Adrenal gland (tissue), 9 donors: ENCODE measurements at regions not wholly inside any gene's neighbourhood (a gene's known extent, or its start where the extent isn't known, plus 50 kb on each side); places are given as distances from the start of the nearest gene placed in this dataset.

ENCODE experiments used
- DNase-seq, 7 donors: peaks; one replicate each; pipeline ENCODE4 v3.0.0-alpha.2; 2019 to 2020
- H3K27ac ChIP-seq, 5 donors: fragments of 200-600 bp; sonication (generic) in 4 of 5; 1 replicate in 3 of 5; 2 replicates in 2 of 5; pipeline versions ENCODE4 v1.5.1 to v1.8.0; 2016 to 2020; ENCODE audit warnings: mild to moderate bottlenecking in 1 of 5
- H3K27me3 ChIP-seq: fragments of 200-600 bp; 2 replicates; pipeline ENCODE4 v1.8.0; 2021
- H3K36me3 ChIP-seq, 2 donors: fragments of 200-600 bp; replicated peaks in 1 of 2; 1 replicate in 1 of 2; 2 replicates in 1 of 2; pipeline versions ENCODE4 v1.5.1 to v1.8.0; 2018 to 2022
- H3K4me1 ChIP-seq, 2 donors: fragments of 200-600 bp; replicated peaks in 1 of 2; 1 replicate in 1 of 2; 2 replicates in 1 of 2; pipeline versions ENCODE4 v1.5.1 to v1.8.0; 2018 to 2021
- H3K4me3 ChIP-seq, 4 donors: fragments of 200-600 bp; sonication (generic) in 3 of 4; one replicate each; pipeline ENCODE4 v1.5.1; 2016 to 2018
- H3K9me3 ChIP-seq, 3 donors: fragments of 200-600 bp; sonication (generic) in 1 of 3; replicated peaks in 1 of 3; 1 replicate in 2 of 3; 2 replicates in 1 of 3; pipeline versions ENCODE4 v1.5.1 to v1.8.0; 2016 to 2021
- CTCF ChIP-seq, 6 experiments: fragments of 450-650 bp in 4 of 6; fragments of 200-600 bp in 2 of 6; sonication (generic) in 1 of 6; IDR thresholded peaks; 1 replicate in 5 of 6; 2 replicates in 1 of 6; pipeline versions ENCODE4 v1.5.1 to v1.8.0; 2016 to 2021; ENCODE audit warnings: antibody characterized with exemption in 6 of 6, mild to moderate bottlenecking in 2 of 6, moderate library complexity in 1 of 6
- POLR2A ChIP-seq, 2 donors: fragments of 450-650 bp; IDR thresholded peaks; one replicate each; pipeline ENCODE4 v1.6.1; 2017; ENCODE audit warnings: antibody characterized with exemption in 2 of 2, mild to moderate bottlenecking in 2 of 2, moderate library complexity in 1 of 2
- WGBS, 4 donors: extraction: QIAGEN DNeasy Blood & Tissue Kit in 2 of 4; methylation state at CpG; one replicate each; pipeline versions ENCODE4 v1.1.5 to v1.1.7; 2013 to 2017; 5-methylcytosine and 5-hydroxymethylcytosine counted together
- intact Hi-C, 2 donors: fragments of 100-400 bp; cut with DNase I; formaldehyde crosslinking; loops; one replicate each; pipeline versions ENCODE4 v1.14.1 to v1.15.0; 2022 to 2023
- donor health status: healthy with polysubstance abuse.
- donor health status: Bipolar disorder and iron deficiency.
- donor health status: DM: yes; HTN: yes; CAD: no.
- donor health status: DM: no; HTN: no; CAD: no.
- donor health status: DM: no; HTN: no; CAD: no.

- Histone ChIP-seq H3K4me1 (no peaks in the 10 kb centered on the region), H3K36me3 (no peaks in the 10 kb centered on the region), H3K9me3 (no peaks in the 10 kb centered on the region), H3K27me3 (no peaks in the 10 kb centered on the region), H3K4me3 (no peak overlapping the region), H3K27ac (no peak overlapping the region)
- intact Hi-C loops: no loop called here
- 71 to 84% (median 79%) methylated on average over 3 of the region's 3 CpGs for WGBS, 4 donors
- DNase-seq: no peak
- TF ChIP-seq CTCF (IDR thresholded peaks at IDR 0.05) (no peak), POLR2A (IDR thresholded peaks at IDR 0.05) (no peak)
These were observed 814.5 kb upstream of the PIK3C3 start for GRCh38 chr18:41140506-41140905.

GRCh38 chr18:41135146-41135545 lies 819.9 kb upstream of the PIK3C3 start:
- intact Hi-C loops: no loop called here
- no peak overlapping the region for H3K27ac ChIP-seq
- 37 to 78% (median 69%) methylated on average over 1 of the region's 1 CpG for WGBS, 4 donors
- no peak overlapping the region for H3K4me3 ChIP-seq
- H3K36me3 ChIP-seq: no peaks in the 10 kb centered on the region
- DNase-seq: no peak
- H3K27me3 ChIP-seq: no peaks in the 10 kb centered on the region
- TF ChIP-seq CTCF (IDR thresholded peaks at IDR 0.05) (no peak), POLR2A (IDR thresholded peaks at IDR 0.05) (no peak)
- H3K4me1 ChIP-seq: no peaks in the 10 kb centered on the region
- no peaks in the 10 kb centered on the region for H3K9me3 ChIP-seq

- no peak overlapping the region for H3K27ac ChIP-seq
- no peaks in the 10 kb centered on the region for H3K9me3 ChIP-seq
- 24 to 32% (median 29%) methylated on average over 4 of the region's 4 CpGs for WGBS, 4 donors
- DNase-seq: no peak
- no peaks in the 10 kb centered on the region for H3K36me3 ChIP-seq
- TF ChIP-seq CTCF (IDR thresholded peaks at IDR 0.05) (no peak), POLR2A (IDR thresholded peaks at IDR 0.05) (no peak)
- H3K27me3 ChIP-seq: no peaks in the 10 kb centered on the region
- no peaks in the 10 kb centered on the region for H3K4me1 ChIP-seq
- intact Hi-C loops: no loop called here
- no peak overlapping the region for H3K4me3 ChIP-seq
These were observed 820.6 kb upstream of the PIK3C3 start for GRCh38 chr18:41134426-41134825.

- TF ChIP-seq POLR2A (IDR thresholded peaks at IDR 0.05) (no peak), CTCF (IDR thresholded peaks at IDR 0.05) (no peak)
- Histone ChIP-seq H3K27me3 (no peaks in the 10 kb centered on the region), H3K9me3 (no peaks in the 10 kb centered on the region), H3K36me3 (no peaks in the 10 kb centered on the region), H3K4me1 (no peaks in the 10 kb centered on the region), H3K4me3 (no peak overlapping the region), H3K27ac (no peak overlapping the region)
- no peak for DNase-seq
- WGBS, 4 donors: 69 to 71% (median 70%) methylated on average over 2 of the region's 2 CpGs
- intact Hi-C loops: no loop called here
These were observed 824.0 kb upstream of the PIK3C3 start for GRCh38 chr18:41131050-41131449.
